Vagina (tissue), 2 donors: ENCODE measurements at regions not wholly inside any gene's neighbourhood (a gene's known extent, or its start where the extent isn't known, plus 50 kb on each side); places are given as distances from the start of the nearest gene placed in this dataset.
"Not testable (repeated sequence)": the region's sequence is repeated elsewhere in the genome, so short reads cannot be mapped to it uniquely, and the experiment has no call there.

ENCODE experiments used
- POLR2A ChIP-seq, 2 donors: fragments of 450-650 bp; IDR thresholded peaks; one replicate each; pipeline ENCODE4 v1.6.1; 2017; ENCODE audit warnings: antibody characterized with exemption in 2 of 2, mild to moderate bottlenecking in 2 of 2, moderate library complexity in 2 of 2
- POLR2AphosphoS5 ChIP-seq, 2 donors: sonication (generic); formaldehyde crosslinking; IDR thresholded peaks; one replicate each; pipeline ENCODE4 v1.9.0; 2017; ENCODE audit warnings: antibody characterized with exemption in 2 of 2, mild to moderate bottlenecking in 2 of 2, low read depth in 1 of 2; ENCODE audit not compliant: insufficient read depth in 1 of 2

DNA sequence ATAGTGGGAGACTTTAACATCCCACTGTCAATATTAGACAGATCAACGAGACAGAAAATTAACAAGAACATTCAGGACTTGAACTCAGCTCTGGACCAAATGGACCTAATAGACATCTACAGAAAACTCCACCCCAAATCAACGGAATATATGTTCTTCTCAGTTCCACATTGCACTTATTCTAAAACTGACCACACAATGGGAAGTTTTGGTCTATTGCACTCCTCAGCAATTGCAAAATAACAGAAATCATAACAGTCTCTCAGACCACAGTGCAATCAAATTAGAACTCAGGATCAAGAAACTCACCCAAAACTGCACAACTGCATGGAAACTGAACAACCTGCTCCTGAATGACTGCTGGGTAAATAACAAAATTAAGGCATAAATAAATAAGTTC is 449.9 kb upstream of the FANCL start:
- not testable (repeated sequence) for TF ChIP-seq POLR2AphosphoS5 (IDR thresholded peaks at IDR 0.05; ENCODE audit: insufficient read depth in 1 of 2, low read depth in 1 of 2); POLR2A (IDR thresholded peaks at IDR 0.05)
